GM11168 (cell line): ENCODE measurements at regions not wholly inside any gene's neighbourhood (a gene's known extent, or its start where the extent isn't known, plus 50 kb on each side); places are given as distances from the start of the nearest gene placed in this dataset.
"Not testable (repeated sequence)": the region's sequence is repeated elsewhere in the genome, so short reads cannot be mapped to it uniquely, and the experiment has no call there.

Experiments
- in situ Hi-C: fragments of 300-500 bp; cut with MboI; formaldehyde crosslinking; loops from one replicate; pipeline ENCODE4 v1.12.0; 2022; ENCODE audit warnings: low sequenced_read_pairs; ENCODE audit not compliant: unreplicated experiment

DNA sequence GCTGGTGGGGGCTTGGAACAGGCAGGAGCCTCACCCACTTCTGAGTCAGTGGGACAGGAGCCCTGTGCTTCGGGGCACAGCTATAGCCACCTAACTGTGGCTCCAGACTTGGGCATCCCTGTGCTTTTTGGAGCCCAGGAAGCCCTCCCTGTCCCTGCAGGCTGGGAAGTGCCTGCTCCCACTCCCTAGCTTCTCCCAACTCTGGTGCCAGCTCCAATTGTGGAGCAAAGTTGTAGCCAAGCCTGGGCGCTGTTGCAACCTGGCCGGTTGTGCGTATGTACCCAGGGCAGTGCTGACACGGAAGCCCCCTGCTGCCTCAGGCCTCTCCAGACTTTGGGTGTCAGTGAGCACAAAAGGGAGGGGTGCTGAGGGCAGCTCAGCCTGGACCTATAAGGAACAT is 601.7 kb upstream of the GJE1 start:
- in situ Hi-C loops = no loop called here

DNA sequence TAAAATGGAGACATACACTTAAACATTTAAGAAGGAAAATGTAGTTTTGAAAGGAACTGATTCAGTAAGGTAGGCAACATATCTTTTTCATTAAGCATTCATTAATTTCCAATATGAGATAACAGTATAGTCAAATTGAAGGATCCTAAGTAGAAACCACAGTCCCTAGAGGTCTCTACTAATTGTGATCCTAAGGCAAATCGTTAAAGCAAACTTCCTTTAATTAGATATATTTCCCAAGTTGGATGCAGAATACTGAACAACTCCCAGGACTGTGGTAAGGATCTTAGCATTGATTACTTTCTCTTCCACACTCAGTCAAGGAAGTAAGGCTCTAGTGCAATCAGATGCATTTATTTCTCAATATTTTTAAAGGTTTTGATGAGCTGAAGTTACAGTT is 604.1 kb upstream of the GJE1 start:
- in situ Hi-C loops = no loop called here

DNA sequence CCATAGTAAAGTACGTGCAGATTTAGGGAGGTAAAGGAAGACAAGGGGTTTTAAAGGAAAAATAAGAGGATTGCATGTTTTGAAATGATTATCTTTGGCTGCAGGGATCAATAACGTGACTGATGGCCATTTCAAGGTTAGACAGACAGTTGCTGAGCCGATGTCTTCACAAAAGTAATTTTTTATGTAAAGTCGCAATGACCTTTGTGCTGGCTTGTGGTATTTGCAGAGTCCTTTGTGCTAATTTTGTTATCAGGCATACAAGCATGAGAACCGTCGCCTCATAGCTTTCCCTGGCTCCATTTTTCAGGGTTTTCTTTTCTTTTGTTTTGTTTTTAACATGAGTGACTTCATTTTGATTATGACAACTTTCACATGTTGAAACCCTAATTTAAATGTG is 605.7 kb upstream of the GJE1 start:
- in situ Hi-C loops = no loop called here

DNA sequence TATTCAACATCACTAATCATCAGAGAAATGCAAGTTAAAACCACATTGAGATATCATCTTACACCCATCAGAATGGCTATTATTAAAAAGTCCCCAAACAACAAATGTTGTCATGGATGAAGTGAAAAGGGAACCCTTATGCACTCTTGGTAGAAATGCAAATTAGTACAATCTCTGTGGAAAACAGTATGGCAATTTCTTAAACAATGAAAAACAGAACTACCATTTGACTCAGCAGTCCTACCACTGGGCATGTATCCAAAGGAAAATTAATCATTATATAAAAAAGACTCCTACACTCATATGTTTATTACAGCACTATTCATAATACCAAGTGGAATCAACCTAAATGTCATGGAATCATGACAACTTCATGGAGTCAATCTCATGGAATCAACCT is 611.3 kb upstream of the GJE1 start:
- in situ Hi-C loops = no loop called here

DNA sequence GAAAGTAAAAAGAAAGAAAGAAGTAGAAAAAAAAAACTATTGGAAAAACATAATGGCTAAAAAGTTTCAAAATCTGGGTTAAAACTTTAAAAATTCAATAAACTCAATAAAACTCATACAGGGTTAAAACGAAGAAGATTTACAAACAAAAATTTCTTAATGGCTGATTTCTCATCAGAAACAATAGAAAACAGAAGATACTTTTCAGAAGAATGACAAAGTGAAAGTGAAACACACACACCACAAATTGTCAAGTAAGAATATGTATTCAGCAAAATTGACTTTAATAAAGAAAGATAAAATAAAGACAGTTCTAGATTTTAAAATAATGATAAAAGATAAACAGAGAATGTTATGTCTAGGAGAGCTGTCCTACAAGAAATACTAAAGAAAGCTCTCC is 618.9 kb upstream of the GJE1 start:
- in situ Hi-C loops = no loop called here

DNA sequence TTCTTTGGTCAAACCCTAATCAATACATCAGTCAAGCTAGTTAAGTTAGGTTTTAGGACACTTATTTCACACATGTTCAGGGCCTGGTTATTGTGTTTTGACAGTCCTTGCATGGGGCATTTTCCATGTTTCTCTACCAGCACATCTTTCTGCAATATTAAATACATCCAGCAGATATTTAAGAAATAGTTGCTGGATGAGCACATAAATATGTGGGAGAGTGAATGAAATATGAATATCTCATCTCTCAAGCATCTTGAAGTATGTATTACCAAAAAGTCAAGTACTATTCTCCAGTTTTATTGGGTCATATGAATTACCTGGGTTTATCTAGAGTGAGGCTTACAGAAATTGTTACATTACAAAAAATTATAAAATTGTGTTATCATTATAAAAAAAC is 621.9 kb upstream of the GJE1 start:
- in situ Hi-C loops = no loop called here

DNA sequence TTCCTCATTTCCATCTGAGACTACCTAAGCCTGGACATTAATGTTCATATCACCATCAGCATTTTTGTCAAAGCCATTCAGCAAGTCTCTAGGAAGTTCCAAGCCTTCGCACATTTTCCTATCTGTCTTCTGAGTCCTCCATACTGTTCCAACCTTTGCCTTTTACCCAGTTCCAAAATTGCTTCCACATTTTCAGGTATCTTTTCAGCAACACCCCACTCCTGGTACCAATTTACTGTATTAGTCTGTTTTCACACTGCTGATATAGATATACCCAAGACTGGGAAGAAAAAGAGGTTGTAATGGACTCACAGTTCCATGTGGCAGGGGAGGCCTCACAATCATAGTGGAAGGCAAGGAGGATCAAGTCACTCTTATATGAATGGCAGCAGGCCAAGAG is 626.7 kb upstream of the GJE1 start:
- in situ Hi-C loops = not testable (repeated sequence)

DNA sequence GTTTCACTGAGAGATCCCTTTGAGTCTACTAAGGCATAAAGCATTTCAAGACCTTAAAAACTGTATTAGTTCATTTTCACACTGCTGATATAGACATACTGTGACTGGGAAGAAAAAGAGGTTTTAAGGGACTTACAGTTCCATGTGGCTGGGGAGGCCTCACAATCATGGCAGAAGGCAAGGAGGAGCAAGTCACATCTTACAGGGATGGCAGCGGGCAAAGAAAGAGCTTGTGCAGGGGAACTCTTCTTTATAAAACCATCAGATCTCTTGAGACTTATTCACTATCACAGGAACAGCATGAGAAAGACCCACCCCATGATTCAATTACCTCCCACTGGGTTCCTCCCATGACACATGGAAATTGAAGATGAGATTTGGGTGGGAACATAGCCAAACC is 628.4 kb upstream of the GJE1 start:
- in situ Hi-C loops = not testable (repeated sequence)

DNA sequence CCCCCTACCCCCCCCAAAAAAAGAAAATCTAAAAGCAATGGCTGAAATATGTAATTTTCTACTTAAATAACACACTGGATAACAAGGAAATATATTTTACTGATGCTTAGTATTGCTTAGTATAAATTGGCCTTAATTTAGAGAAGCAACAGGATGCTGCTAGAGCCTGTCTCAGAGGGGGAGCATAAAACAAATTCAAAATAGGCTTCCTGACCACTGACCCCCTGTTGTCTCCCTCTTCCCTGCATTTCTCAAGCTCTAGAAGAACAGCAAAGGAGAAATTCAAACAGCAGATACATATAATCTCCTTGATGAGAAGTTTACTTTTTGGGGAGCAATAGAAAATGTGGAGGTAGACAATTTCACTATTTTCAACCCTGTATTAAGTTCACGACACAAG is 631.1 kb upstream of the GJE1 start:
- in situ Hi-C loops = no loop called here

DNA sequence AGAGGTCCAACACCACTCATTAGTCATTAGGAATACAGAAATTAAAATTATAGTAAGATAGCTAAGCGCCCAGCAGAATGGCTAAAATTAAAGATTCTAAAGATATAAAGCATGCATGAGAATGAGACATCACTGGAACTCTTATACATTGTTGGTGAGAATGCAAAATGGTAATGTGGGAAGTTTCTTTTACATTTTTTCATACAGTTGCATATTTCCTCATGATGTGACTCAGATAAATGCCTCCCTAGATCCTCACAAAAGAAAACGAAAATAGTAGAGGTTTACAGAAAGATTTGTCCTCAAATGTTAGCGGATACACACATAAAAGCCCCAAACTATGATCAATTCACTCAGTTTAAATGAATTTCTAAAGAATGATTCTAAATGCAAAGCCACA is 633.7 kb upstream of the GJE1 start:
- in situ Hi-C loops = no loop called here

DNA sequence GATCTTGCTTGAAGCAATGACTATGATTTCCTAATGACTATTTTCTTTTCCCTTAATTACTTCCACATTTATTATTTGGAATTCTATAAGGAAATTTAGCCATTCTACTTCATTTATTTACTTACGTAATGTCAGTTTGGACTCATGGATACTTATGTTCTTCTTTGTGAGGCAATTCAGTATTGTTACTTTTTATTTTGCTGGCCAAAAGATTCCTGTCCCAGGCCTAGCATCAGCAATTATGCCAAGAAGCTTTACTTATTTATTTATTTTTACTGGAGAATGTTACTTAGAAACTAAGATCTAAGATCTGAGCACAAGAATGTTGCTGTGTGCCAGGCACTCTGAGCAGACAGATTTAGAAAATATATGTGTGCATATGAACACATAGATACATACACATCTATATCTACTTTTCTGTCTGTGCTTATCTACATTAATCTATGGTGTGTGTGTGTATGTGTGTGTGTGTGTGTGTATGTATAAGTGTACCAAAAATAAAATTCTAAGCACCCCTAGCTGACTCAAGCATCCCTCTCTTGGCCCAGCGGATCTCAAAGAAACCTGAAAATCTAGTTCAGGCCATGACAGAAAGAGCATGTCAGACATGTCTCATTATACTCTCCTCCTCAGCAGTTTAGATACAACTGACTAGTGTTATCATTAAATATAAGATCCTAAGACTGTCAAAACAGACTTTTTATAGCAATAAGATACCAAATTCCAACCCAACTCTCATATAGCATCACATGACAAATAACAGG is 640.0 kb upstream of the GJE1 start:
- in situ Hi-C loops = no loop called here

DNA sequence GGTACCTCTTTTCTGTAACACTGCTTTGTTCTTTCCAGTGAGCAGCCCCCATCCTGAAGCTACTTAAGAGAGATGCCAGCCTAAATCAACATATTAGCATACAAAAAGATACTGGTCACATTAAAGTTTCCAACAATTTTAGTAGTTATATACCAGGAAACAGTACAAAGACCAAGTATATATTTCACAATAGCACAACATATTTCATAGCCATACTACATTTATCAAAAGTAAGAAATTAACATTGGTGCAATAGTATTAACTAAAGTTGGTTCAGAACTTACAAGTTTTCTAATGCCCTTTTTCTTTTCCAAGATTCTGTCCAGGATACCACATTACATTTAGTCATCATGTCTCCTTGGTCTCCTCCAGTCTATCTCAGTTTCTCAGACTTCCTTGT is 641.0 kb upstream of the GJE1 start:
- in situ Hi-C loops = no loop called here

DNA sequence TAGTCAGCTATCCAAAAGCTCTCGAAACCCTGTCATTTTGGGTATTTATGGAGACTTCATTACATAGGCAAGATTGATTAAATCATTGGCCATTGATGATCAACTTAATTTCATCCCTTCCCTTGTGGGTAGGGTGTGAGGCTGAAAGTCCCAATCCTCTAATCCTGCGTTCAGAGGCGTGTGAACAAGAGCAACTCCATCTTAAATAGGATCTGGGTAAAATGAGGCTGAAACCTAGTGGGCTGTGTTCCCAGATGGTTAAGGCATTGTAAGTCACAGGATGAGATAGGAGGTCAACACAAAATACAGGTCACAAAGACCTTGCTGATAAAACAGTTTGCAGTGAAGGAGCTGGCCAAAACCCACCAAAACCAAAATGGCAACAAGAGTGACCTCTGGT is 641.7 kb upstream of the GJE1 start:
- in situ Hi-C loops = no loop called here

DNA sequence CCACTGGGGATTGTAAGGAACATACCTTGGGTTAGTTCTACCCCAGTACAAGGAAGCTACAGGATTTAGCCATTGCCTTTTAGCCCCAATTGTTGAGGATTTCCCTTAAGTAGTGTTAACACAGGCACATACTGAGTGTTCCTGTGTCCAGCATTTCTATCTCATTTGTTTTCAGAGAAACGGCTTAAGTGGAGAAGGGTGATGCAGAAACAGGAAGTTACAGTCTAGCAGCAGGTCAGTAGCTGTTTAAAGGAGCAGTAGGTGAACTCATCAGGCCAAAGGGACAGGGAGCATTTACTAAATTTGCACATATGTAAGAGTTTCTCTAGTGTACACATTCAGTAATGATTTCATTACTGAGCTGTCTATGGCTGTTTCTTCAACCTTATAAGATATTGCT is 644.2 kb upstream of the GJE1 start:
- in situ Hi-C loops = no loop called here

DNA sequence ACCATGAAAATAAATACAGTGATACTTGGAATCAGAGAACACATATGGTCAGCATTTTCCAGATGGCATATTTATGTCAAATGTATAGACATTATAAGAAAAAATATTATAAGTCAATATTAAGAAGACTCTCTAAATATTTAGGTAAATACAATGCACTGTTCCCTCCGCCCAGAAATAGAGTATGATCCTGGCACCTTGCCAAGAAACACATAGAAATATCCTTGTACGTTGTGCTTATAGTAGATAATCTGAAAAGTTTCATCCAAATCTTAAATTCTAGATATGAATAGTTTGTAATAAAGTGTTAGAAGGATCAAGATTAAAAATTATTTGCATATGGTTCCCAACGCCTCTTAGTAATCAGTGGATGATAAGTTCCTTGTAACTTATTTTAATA is 645.8 kb upstream of the GJE1 start:
- in situ Hi-C loops = no loop called here

DNA sequence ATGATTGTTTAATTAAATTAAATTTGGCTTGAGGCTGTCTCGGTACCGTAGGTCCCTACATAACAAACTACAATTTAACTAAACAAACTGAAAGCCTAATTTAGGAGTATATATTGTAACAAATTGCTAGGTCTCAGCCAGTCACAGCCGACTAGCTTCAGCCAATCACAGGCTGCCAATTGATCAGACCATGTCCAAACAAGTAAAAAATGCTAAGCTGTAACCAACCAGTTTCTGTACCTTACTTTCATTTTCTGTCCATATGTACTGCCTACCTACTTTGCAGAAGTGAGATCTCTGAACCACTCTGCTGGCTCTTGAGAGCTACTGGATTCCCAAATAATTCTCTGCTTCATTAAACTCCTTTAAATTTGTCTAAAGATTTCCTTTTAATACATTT is 648.0 kb upstream of the GJE1 start:
- in situ Hi-C loops = no loop called here

DNA sequence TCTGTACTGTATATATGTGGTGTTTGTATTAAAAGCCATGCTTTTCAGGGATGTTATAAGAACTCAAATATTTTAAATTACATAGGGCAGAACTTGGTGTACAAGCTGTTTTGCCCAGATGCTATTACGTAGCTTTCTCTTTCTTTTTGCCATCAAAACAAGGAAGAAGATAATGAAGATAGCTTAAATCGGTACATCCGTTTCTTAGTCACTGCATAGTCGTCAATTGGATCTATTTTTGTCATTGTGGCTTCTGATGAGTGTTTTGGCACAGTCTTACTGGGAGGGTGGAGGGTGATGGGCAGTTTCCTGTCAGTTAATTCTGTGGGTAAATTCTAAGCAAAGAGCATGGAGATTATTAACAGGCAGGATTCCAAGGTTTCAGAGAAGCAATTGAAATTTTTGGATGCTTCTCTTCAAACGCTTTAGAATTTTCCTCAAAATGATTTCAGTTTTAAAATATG is 649.1 kb upstream of the GJE1 start:
- in situ Hi-C loops = no loop called here

DNA sequence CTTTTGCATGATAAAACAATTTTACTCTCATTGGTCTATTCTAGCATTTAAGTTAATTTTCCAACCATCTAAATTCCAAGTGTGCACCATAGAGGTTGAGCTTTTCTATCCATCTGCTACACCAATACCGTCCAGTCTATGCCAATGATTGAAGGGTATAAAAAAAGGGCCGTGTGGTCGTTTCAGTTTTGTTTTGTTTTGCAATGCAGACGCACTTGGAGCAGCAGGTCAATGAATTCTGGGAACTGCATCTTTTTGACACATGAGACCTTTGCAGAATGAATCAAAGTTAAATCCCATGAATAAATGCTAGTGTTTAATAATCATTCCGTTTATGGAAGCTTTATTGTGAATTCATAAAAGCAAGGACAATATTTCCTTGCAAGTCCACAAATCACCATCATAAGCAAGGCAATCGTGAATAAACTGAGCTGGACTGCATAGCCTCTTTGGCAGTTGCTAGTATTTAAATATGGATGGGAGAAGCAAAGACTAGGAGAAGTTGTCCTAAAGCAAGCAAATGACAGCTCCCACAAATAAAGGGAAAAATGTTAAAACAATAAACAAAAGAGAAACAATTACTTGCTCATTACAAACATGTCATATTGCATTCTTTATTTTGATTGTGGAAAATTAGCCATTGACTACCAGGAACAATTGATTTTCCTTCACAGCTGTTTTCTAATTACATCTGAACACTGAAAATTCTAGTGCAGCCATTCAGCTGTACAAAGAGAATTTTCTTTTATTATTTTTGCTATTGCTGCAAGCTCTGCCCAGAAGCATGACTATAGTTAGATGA is 649.7 kb upstream of the GJE1 start:
- in situ Hi-C loops = no loop called here

DNA sequence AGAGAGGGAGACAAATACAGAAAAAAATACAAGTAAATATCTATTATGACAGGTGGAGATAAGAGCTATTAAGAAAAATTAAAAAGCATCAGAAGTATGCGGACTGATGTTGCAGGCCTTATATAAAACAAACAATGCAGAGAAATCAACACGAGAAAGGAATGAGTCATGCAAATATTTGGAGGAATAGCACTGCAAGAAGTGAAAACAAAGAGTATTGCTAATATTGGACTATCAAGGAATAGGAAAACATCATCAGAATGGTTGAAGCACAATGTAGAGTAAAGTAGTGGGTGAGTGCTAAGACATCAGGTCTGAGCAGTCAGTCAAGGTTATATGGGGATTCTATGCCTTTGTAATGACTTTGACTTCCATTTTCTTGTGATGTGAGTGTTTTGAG is 657.5 kb upstream of the GJE1 start:
- in situ Hi-C loops = no loop called here

DNA sequence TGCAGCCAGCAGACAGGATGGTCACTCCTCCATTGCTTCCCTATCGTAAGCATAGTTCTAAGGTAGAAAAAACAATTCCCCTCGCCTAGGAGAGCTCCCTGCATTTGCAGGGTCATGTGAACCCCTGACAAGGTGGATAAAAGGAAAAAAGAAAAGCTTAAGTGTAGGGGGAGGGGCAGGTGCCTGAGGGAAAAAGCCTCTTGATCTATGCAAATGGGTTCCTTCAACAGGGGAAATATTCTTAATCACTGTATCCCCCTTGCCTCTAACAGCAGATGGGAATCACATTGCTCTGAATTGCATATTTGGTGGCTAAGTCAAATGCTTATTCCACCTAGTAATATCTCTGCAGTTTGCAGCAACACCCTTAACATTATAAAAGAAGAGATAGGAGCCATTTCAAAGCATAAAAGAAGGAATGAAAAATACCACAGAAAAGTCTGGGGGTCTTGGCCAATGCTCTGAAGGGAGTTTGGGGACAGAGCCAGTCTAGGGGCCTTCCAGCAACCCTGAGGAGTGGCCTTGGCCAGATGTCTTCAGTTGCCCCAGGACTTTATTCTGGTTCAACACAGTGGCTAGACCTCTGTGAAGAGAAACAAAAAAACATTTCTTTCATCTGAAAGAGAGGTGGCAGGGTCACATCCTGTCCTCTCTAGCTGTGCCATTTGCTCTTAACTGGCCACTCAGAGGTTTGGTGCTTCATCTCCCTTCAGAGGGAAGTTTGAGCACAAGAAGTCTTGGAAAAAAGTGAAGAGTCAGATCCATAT is 660.4 kb upstream of the GJE1 start:
- in situ Hi-C loops = no loop called here

DNA sequence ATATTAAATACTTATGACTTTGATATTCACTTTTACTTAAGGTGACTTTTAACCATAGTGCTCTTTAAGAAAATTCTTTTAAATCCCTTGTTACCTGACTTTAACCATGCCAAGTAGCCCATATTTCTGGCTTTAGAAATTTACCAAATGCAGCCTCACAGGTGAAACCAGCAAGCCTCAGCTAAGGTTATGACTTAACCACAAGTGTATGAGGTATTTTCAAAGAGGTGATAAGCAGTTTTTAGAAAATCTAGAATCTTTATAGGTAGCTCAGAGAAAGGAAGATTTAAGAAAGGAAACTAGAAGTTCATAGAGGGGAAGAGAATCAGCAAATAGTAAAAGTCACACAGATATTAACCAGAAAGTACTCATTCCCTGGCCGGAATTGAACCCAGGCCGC is 661.9 kb upstream of the GJE1 start:
- in situ Hi-C loops = no loop called here
